Right ventricle myocardium superior (tissue), 1 donor: ENCODE measurements at regions not wholly inside any gene's neighbourhood (a gene's known extent, or its start where the extent isn't known, plus 50 kb on each side); places are given as distances from the start of the nearest gene placed in this dataset.

ENCODE experiments used
- ATAC-seq: fragments of 200-7000 bp; cut with Tn5 transposase; one replicate; pipeline ENCODE4 v1.9.1; 2020; ENCODE audit warnings: mild to moderate bottlenecking; ENCODE audit not compliant: poor library complexity
- DNase-seq: peaks from one replicate; pipeline ENCODE4 v3.0.0-alpha.2; 2020
- intact Hi-C: fragments of 100-400 bp; cut with DNase I; formaldehyde crosslinking; loops from one replicate; pipeline ENCODE4 v1.11.2; 2022
- donor health status: DM: no; HTN: yes; CAD: no; lungs with severe emphysema.

GRCh38 chr13:47656651-47657050 lies 344.4 kb downstream of the SUCLA2 start:
- ATAC-seq (no peak), DNase-seq (no peak)
- intact Hi-C loops, result no loop called here

GRCh38 chr13:47650209-47650608 lies 350.9 kb downstream of the SUCLA2 start:
- intact Hi-C loops, result no loop called here
- ATAC-seq (no peak), DNase-seq (no peak)

- intact Hi-C loops, result no loop called here
- ATAC-seq (no peak), DNase-seq (no peak)
These were observed 354.1 kb downstream of the SUCLA2 start for GRCh38 chr13:47647001-47647400.

GRCh38 chr13:47646298-47646697 lies 354.8 kb downstream of the SUCLA2 start:
- DNase-seq (no peak), ATAC-seq (no peak)
- intact Hi-C loops, result no loop called here

GRCh38 chr13:47639738-47640447 lies 361.2 kb downstream of the SUCLA2 start:
- DNase-seq (no peak), ATAC-seq (no peak)
- intact Hi-C loops, result no loop called here

GRCh38 chr13:47638627-47639026 lies 362.4 kb downstream of the SUCLA2 start:
- intact Hi-C loops, result no loop called here
- DNase-seq (no peak), ATAC-seq (no peak)

- DNase-seq (no peak), ATAC-seq (no peak)
- intact Hi-C loops, result no loop called here
These were observed 368.8 kb downstream of the SUCLA2 start for GRCh38 chr13:47632311-47632710.

GRCh38 chr13:47628666-47629065 lies 372.4 kb downstream of the SUCLA2 start:
- no peak for DNase-seq
- ATAC-seq, result no peak

GRCh38 chr13:47623862-47624261 lies 377.2 kb downstream of the SUCLA2 start:
- intact Hi-C loops, result no loop called here
- DNase-seq, result no peak
- no peak for ATAC-seq

More at GRCh38 chr13:47628666-47629065, 372.4 kb downstream of the SUCLA2 start:
- intact Hi-C loops, result no loop called here

GRCh38 chr13:47621931-47622330 lies 379.1 kb downstream of the SUCLA2 start:
- no peak for DNase-seq
- intact Hi-C loops, result no loop called here
- no peak for ATAC-seq

- intact Hi-C loops, result no loop called here
- no peak for DNase-seq
- no peak for ATAC-seq
These were observed 389.3 kb downstream of the SUCLA2 start for GRCh38 chr13:47611664-47612288.

GRCh38 chr13:47610687-47611086 lies 390.4 kb downstream of the SUCLA2 start:
- DNase-seq, result no peak
- intact Hi-C loops, result no loop called here
- no peak for ATAC-seq

GRCh38 chr13:47603365-47603764 lies 397.7 kb downstream of the SUCLA2 start:
- DNase-seq (no peak), ATAC-seq (no peak)
- intact Hi-C loops, result no loop called here

- ATAC-seq (no peak), DNase-seq (no peak)
- intact Hi-C loops, result loop anchor here (2.0 kb wide), 1 partner anchor 178 kb away; no protein-coding TSS in a partner anchor
These were observed 402.6 kb downstream of the SUCLA2 start for GRCh38 chr13:47598340-47598911.

GRCh38 chr13:47594833-47595232 lies 406.2 kb downstream of the SUCLA2 start:
- DNase-seq, result no peak
- intact Hi-C loops, result no loop called here
- ATAC-seq, result no peak

GRCh38 chr13:47592256-47592655 lies 408.8 kb downstream of the SUCLA2 start:
- intact Hi-C loops, result no loop called here

GRCh38 chr13:47588676-47589075 lies 412.4 kb downstream of the SUCLA2 start:
- DNase-seq (no peak), ATAC-seq (no peak)
- intact Hi-C loops, result no loop called here

More at GRCh38 chr13:47592256-47592655, 408.8 kb downstream of the SUCLA2 start:
- DNase-seq (no peak), ATAC-seq (no peak)

GRCh38 chr13:47572375-47572774 lies 428.7 kb downstream of the SUCLA2 start:
- DNase-seq, result no peak
- intact Hi-C loops, result no loop called here
- no peak for ATAC-seq

- ATAC-seq (no peak), DNase-seq (no peak)
- intact Hi-C loops, result no loop called here
These were observed 437.0 kb downstream of the SUCLA2 start for GRCh38 chr13:47564041-47564440.

- ATAC-seq, result no peak
- intact Hi-C loops, result no loop called here
- no peak for DNase-seq
These were observed 444.4 kb downstream of the SUCLA2 start for GRCh38 chr13:47556703-47557102.
